WTC11 (cell line): ENCODE measurements at regions not wholly inside any gene's neighbourhood (a gene's known extent, or its start where the extent isn't known, plus 50 kb on each side); places are given as distances from the start of the nearest gene placed in this dataset.

ENCODE experiments used
- ATAC-seq: fragments of 200-7000 bp; cut with Tn5 transposase; 2 replicates; pipeline ENCODE4 v1.10.0; 2021; ENCODE audit warnings: mild to moderate bottlenecking, moderate library complexity
- CTCF ChIA-PET: fragments of 300-600 bp; sonication (Branson Sonifier 250); formaldehyde crosslinking; loops from one replicate; lab custom pipeline; 2021; ENCODE audit warnings: antibody characterized with exemption; lab: Charles Lee
- POLR2A ChIA-PET: fragments of 350-600 bp; sonication (Branson Sonifier 250); formaldehyde crosslinking; loops from one replicate; lab custom pipeline; 2021; ENCODE audit warnings: antibody characterized with exemption; lab: Charles Lee
- DNase-seq: peaks from one replicate; pipeline ENCODE4 v3.0.0; 2021; ENCODE audit warnings: low spot score
- H3K27ac Mint-ChIP-seq: 2 replicates; pipeline ENCODE4 v1.8.0; 2021; ENCODE audit warnings: mixed read lengths
- H3K27me3 Mint-ChIP-seq: 2 replicates; pipeline ENCODE4 v1.8.0; 2021; ENCODE audit warnings: low read depth, mild to moderate bottlenecking, moderate library complexity, mixed read lengths
- H3K36me3 Mint-ChIP-seq: 2 replicates; pipeline ENCODE4 v1.8.0; 2021; ENCODE audit warnings: mixed read lengths
- H3K4me1 Mint-ChIP-seq: 2 replicates; pipeline ENCODE4 v1.8.0; 2022; ENCODE audit warnings: mixed read lengths
- H3K4me3 Mint-ChIP-seq: 2 replicates; pipeline ENCODE4 v1.8.0; 2021; ENCODE audit warnings: mild to moderate bottlenecking, moderate library complexity, mixed read lengths
- H3K9me3 Mint-ChIP-seq: 2 replicates; pipeline ENCODE4 v1.8.0; 2021; ENCODE audit warnings: mixed read lengths
- E2F4 ChIP-seq: sonication (generic); formaldehyde crosslinking; IDR thresholded peaks from 2 replicates; pipeline ENCODE4 v1.8.1; 2022; ENCODE audit warnings: low read depth, mild to moderate bottlenecking, moderate library complexity, missing genetic modification reagents, borderline replicate concordance
- ESRRA ChIP-seq: sonication (generic); formaldehyde crosslinking; IDR thresholded peaks from 2 replicates; pipeline ENCODE4 v1.8.1; 2022; ENCODE audit warnings: mild to moderate bottlenecking, missing genetic modification reagents, borderline replicate concordance
- ETV6 ChIP-seq: sonication (generic); formaldehyde crosslinking; IDR thresholded peaks from 2 replicates; pipeline ENCODE4 v1.8.1; 2022; ENCODE audit warnings: mild to moderate bottlenecking, missing genetic modification reagents
- FOXK1 ChIP-seq: sonication (generic); formaldehyde crosslinking; IDR thresholded peaks from 2 replicates; pipeline ENCODE4 v1.8.0; 2022; ENCODE audit warnings: mild to moderate bottlenecking, moderate library complexity, missing genetic modification reagents
- FOXP1 ChIP-seq: sonication (generic); formaldehyde crosslinking; IDR thresholded peaks from 2 replicates; pipeline ENCODE4 v1.8.0; 2022; ENCODE audit warnings: missing genetic modification reagents, mild to moderate bottlenecking, moderate library complexity, borderline replicate concordance
- GABPB1 ChIP-seq: sonication (generic); formaldehyde crosslinking; IDR thresholded peaks from 2 replicates; pipeline ENCODE4 v1.8.1; 2023; ENCODE audit warnings: mild to moderate bottlenecking, missing genetic modification reagents
- HMGA2 ChIP-seq: fragments of 250-450 bp; sonication (Bioruptor Pico); IDR thresholded peaks from 2 replicates; pipeline ENCODE4 v1.4.0; 2021; ENCODE audit warnings: mild to moderate bottlenecking, moderate library complexity
- JUN ChIP-seq: sonication (generic); formaldehyde crosslinking; IDR thresholded peaks from 2 replicates; pipeline ENCODE4 v1.8.0; 2023; ENCODE audit warnings: mild to moderate bottlenecking, missing genetic modification reagents
- KAT7 ChIP-seq: sonication (generic); formaldehyde crosslinking; IDR thresholded peaks from 2 replicates; pipeline ENCODE4 v1.8.1; 2023; ENCODE audit warnings: missing genetic modification reagents, mild to moderate bottlenecking, borderline replicate concordance
- MAX ChIP-seq: sonication (generic); formaldehyde crosslinking; IDR thresholded peaks from 2 replicates; pipeline ENCODE4 v1.8.0; 2022; ENCODE audit warnings: mild to moderate bottlenecking, missing genetic modification reagents
- MXD4 ChIP-seq: fragments of 250-450 bp; sonication (Bioruptor Pico); IDR thresholded peaks from 2 replicates; pipeline ENCODE4 v1.8.0; 2021; ENCODE audit warnings: mild to moderate bottlenecking, moderate library complexity, borderline replicate concordance
- NFATC4 ChIP-seq: fragments of 250-450 bp; sonication (Bioruptor Pico); IDR thresholded peaks from 2 replicates; pipeline ENCODE4 v1.9.0; 2021; ENCODE audit warnings: mild to moderate bottlenecking
- NFYB ChIP-seq: sonication (generic); formaldehyde crosslinking; conservative IDR thresholded peaks from 2 replicates; pipeline ENCODE4 v1.8.0; 2022; ENCODE audit warnings: low read depth, missing genetic modification reagents
- NR3C1 ChIP-seq: sonication (generic); formaldehyde crosslinking; conservative IDR thresholded peaks from 2 replicates; pipeline ENCODE4 v1.8.1; 2023; ENCODE audit warnings: low read depth, mild to moderate bottlenecking, missing genetic modification reagents
- PREB ChIP-seq: sonication (generic); formaldehyde crosslinking; IDR thresholded peaks from 2 replicates; pipeline ENCODE4 v1.8.1; 2022; ENCODE audit warnings: mild to moderate bottlenecking, missing genetic modification reagents, moderate library complexity, borderline replicate concordance
- PRRX2 ChIP-seq: fragments of 250-450 bp; sonication (Bioruptor Pico); IDR thresholded peaks from 2 replicates; pipeline ENCODE4 v1.8.0; 2021; ENCODE audit warnings: mild to moderate bottlenecking
- RELA ChIP-seq: sonication (generic); formaldehyde crosslinking; IDR thresholded peaks from 2 replicates; pipeline ENCODE4 v1.8.1; 2022; ENCODE audit warnings: missing genetic modification reagents, mild to moderate bottlenecking, borderline replicate concordance
- SMAD3 ChIP-seq: sonication (generic); formaldehyde crosslinking; IDR thresholded peaks from 2 replicates; pipeline ENCODE4 v1.8.0; 2022; ENCODE audit warnings: missing genetic modification reagents, mild to moderate bottlenecking, borderline replicate concordance
- SOX15 ChIP-seq: fragments of 250-450 bp; sonication (Bioruptor Pico); IDR thresholded peaks from 2 replicates; pipeline ENCODE4 v1.9.0; 2021; ENCODE audit warnings: mild to moderate bottlenecking
- SP1 ChIP-seq: sonication (generic); formaldehyde crosslinking; conservative IDR thresholded peaks from 2 replicates; pipeline ENCODE4 v1.8.1; 2022; ENCODE audit warnings: missing genetic modification reagents
- TCF7 ChIP-seq: sonication (generic); formaldehyde crosslinking; IDR thresholded peaks from 2 replicates; pipeline ENCODE4 v1.8.0; 2022; ENCODE audit warnings: mild to moderate bottlenecking, low read depth, missing genetic modification reagents, moderate library complexity
- USF1 ChIP-seq: sonication (generic); formaldehyde crosslinking; IDR thresholded peaks from 2 replicates; pipeline ENCODE4 v1.8.0; 2022; ENCODE audit warnings: mild to moderate bottlenecking, missing genetic modification reagents
- ZNF121 ChIP-seq: sonication (generic); formaldehyde crosslinking; IDR thresholded peaks from 2 replicates; pipeline ENCODE4 v1.8.0; 2023; ENCODE audit warnings: missing genetic modification reagents
- ZNF416 ChIP-seq: fragments of 250-450 bp; sonication (Bioruptor Pico); IDR thresholded peaks from 2 replicates; pipeline ENCODE4 v1.9.0; 2021; ENCODE audit warnings: mild to moderate bottlenecking, inconsistent platforms
- ZNF671 ChIP-seq: fragments of 250-450 bp; sonication (Bioruptor Pico); IDR thresholded peaks from 2 replicates; pipeline ENCODE4 v1.8.0; 2021; ENCODE audit warnings: mild to moderate bottlenecking
- TF ChIP-seq, protein P1 (sequence below): sonication (generic); formaldehyde crosslinking; IDR thresholded peaks from 2 replicates; pipeline ENCODE4 v1.8.1; 2023; ENCODE audit warnings: mild to moderate bottlenecking, missing genetic modification reagents
- TF ChIP-seq, protein P2 (sequence below): sonication (generic); formaldehyde crosslinking; IDR thresholded peaks from 2 replicates; pipeline ENCODE4 v1.8.0; 2023; ENCODE audit warnings: missing genetic modification reagents
- TF ChIP-seq, protein P3 (sequence below): fragments of 250-450 bp; sonication (Bioruptor Pico); IDR thresholded peaks from 2 replicates; pipeline ENCODE4 v2.1.2; 2022; ENCODE audit warnings: mild to moderate bottlenecking, moderate library complexity
- TF ChIP-seq, protein P4 (sequence below): sonication (generic); formaldehyde crosslinking; IDR thresholded peaks from 2 replicates; pipeline ENCODE4 v1.8.1; 2022; ENCODE audit warnings: mild to moderate bottlenecking, moderate library complexity, missing genetic modification reagents
- TF ChIP-seq, protein P5 (sequence below): fragments of 250-450 bp; sonication (Bioruptor Pico); conservative IDR thresholded peaks from 2 replicates; pipeline ENCODE4 v1.9.0; 2021; ENCODE audit warnings: mild to moderate bottlenecking

DNA sequence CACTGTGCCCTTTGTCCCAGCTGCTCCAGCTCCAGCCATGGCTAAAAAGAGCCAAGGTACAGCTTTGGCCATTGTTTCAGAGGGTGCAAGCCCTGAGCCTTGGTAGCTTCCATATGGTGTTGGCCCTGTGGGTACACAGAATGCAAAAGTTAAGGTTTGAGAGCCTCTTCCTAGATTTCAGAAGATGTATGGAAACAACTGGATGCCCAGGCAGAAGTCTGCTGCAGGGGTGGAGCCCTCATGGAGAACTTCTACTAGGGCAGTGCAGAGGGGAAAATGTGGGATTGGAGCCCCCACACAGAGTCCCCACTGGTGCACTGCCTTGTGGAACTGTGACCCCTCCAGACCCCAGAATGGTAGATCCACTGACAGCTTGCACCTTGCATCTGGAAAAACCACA is 70.9 kb upstream of the MSX1 start (continued):
- TF ChIP-seq PREB, result no peak
- no peak for TF ChIP-seq ZNF416 (CRISPR knock-in tag)
- TF ChIP-seq, protein P1, sequence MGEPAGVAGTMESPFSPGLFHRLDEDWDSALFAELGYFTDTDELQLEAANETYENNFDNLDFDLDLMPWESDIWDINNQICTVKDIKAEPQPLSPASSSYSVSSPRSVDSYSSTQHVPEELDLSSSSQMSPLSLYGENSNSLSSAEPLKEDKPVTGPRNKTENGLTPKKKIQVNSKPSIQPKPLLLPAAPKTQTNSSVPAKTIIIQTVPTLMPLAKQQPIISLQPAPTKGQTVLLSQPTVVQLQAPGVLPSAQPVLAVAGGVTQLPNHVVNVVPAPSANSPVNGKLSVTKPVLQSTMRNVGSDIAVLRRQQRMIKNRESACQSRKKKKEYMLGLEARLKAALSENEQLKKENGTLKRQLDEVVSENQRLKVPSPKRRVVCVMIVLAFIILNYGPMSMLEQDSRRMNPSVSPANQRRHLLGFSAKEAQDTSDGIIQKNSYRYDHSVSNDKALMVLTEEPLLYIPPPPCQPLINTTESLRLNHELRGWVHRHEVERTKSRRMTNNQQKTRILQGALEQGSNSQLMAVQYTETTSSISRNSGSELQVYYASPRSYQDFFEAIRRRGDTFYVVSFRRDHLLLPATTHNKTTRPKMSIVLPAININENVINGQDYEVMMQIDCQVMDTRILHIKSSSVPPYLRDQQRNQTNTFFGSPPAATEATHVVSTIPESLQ, result no peak
- TF ChIP-seq GABPB1 (CRISPR knock-in tag), result no peak
- TF ChIP-seq PRRX2 (CRISPR knock-in tag), result no peak
- no peak for TF ChIP-seq FOXP1
- TF ChIP-seq, protein P2, sequence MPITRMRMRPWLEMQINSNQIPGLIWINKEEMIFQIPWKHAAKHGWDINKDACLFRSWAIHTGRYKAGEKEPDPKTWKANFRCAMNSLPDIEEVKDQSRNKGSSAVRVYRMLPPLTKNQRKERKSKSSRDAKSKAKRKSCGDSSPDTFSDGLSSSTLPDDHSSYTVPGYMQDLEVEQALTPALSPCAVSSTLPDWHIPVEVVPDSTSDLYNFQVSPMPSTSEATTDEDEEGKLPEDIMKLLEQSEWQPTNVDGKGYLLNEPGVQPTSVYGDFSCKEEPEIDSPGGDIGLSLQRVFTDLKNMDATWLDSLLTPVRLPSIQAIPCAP (CRISPR knock-in tag), result no peak
- no peak for TF ChIP-seq MAX (CRISPR knock-in tag)
- TF ChIP-seq USF1 (CRISPR knock-in tag), result no peak
- TF ChIP-seq FOXK1, result no peak
- TF ChIP-seq NFYB, result no peak

DNA sequence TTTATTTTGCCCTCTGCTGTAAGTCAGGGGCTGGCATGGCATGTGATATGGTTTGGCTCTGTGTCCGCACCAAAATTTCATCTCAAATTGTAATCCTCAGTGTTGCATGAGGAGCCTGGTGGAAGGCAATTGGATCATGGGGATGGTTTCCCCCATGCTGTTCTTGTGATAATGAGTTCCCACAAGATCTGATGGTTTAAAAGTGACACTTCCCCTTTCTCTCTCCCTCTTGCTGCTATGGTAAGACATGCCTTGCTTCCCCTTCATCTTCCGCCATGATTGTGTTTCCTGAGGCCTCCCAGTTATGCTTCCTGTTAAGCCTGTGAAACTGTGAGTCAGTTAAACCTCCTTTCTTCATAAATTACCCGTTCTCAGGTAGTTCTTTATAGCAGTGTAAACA is 72.0 kb upstream of the MSX1 start:
- no peak for TF ChIP-seq JUN (CRISPR knock-in tag)
- TF ChIP-seq, protein P3, sequence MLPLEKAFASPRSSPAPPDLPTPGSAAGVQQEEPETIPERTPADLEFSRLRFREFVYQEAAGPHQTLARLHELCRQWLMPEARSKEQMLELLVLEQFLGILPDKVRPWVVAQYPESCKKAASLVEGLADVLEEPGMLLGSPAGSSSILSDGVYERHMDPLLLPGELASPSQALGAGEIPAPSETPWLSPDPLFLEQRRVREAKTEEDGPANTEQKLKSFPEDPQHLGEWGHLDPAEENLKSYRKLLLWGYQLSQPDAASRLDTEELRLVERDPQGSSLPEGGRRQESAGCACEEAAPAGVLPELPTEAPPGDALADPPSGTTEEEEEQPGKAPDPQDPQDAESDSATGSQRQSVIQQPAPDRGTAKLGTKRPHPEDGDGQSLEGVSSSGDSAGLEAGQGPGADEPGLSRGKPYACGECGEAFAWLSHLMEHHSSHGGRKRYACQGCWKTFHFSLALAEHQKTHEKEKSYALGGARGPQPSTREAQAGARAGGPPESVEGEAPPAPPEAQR (CRISPR knock-in tag), result no peak
- no peak for TF ChIP-seq TCF7 (CRISPR knock-in tag)
- no peak for TF ChIP-seq ZNF671
- no peak for TF ChIP-seq HMGA2 (CRISPR knock-in tag)
- no peak for TF ChIP-seq SOX15 (CRISPR knock-in tag)
- TF ChIP-seq KAT7, result no peak
- TF ChIP-seq NFATC4 (CRISPR knock-in tag), result no peak
- TF ChIP-seq NFYB, result no peak
- TF ChIP-seq, protein P4, sequence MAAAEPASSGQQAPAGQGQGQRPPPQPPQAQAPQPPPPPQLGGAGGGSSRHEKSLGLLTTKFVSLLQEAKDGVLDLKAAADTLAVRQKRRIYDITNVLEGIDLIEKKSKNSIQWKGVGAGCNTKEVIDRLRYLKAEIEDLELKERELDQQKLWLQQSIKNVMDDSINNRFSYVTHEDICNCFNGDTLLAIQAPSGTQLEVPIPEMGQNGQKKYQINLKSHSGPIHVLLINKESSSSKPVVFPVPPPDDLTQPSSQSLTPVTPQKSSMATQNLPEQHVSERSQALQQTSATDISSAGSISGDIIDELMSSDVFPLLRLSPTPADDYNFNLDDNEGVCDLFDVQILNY (CRISPR knock-in tag), result no peak
- no peak for TF ChIP-seq ETV6
- TF ChIP-seq SMAD3 (CRISPR knock-in tag), result no peak
- no peak for TF ChIP-seq MXD4
- TF ChIP-seq, protein P5, sequence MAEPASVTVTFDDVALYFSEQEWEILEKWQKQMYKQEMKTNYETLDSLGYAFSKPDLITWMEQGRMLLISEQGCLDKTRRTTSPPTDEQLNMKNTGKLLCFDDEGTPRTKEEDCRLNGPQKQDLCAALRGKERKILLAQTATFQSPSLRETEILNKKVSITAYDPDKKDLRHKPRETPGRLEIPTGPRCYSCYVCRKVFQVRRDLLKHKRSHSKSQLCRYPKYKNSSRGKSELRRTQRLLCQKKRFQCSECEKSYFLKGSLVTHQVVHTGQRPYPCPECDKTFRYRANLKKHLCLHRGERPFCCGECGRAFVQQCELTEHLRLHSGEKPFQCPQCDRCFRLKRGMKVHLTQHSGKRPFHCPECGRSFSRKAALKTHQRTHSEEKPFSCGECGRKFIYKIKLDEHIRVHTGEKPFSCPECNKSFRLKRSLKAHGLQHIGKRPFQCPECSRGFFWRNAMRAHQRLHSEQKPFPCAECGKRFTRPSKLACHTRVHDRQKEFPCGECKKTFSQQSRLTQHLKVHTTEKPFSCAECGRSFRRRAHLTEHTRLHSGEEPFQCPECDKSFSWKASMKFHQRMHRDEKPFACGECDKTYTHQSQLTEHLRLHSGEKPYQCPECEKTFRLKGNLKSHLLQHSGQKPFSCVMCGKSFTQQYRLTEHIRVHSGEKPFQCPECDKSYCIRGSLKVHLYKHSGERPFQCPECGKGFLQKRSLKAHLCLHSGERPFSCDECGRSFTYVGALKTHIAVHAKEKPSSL (CRISPR knock-in tag), result no peak
- TF ChIP-seq ZNF121, result no peak
- TF ChIP-seq ESRRA (CRISPR knock-in tag), result no peak
- TF ChIP-seq RELA (CRISPR knock-in tag), result no peak
- TF ChIP-seq NR3C1 (CRISPR knock-in tag), result no peak
- no peak for TF ChIP-seq E2F4 (CRISPR knock-in tag)
- TF ChIP-seq SP1, result no peak
- H3K27me3 Mint-ChIP-seq, result peaks cover 18% of the 10 kb centered on the region
- ChIA-PET CTCF (no interaction called here), POLR2A (no interaction called here)
- DNase-seq (no peak), ATAC-seq (no peak)
- no peak overlapping the region for H3K4me3 Mint-ChIP-seq
- H3K9me3 Mint-ChIP-seq, result peaks cover 43% of the 10 kb centered on the region
- H3K36me3 Mint-ChIP-seq, result peaks cover 39% of the 10 kb centered on the region
- peaks cover 14% of the 10 kb centered on the region for H3K4me1 Mint-ChIP-seq
- H3K27ac Mint-ChIP-seq, result no peak overlapping the region
